GM19240 (cell line): ENCODE measurements at regions not wholly inside any gene's neighbourhood (a gene's known extent, or its start where the extent isn't known, plus 50 kb on each side); places are given as distances from the start of the nearest gene placed in this dataset.

Experiments
- DNase-seq: peaks from one replicate; pipeline ENCODE4 v3.0.0; 2011; ENCODE audit warnings: low spot score; ENCODE audit not compliant: insufficient read length

- DNase-seq, result no peak
Observed at GRCh38 chr6:43969158-43969981, 157.9 kb downstream of the MRPL14 start.

- no peak for DNase-seq
Observed at GRCh38 chr6:43968110-43968965, 158.9 kb downstream of the MRPL14 start.

- no peak for DNase-seq
Observed at GRCh38 chr6:43967719-43968091, 159.5 kb downstream of the MRPL14 start.

DNA sequence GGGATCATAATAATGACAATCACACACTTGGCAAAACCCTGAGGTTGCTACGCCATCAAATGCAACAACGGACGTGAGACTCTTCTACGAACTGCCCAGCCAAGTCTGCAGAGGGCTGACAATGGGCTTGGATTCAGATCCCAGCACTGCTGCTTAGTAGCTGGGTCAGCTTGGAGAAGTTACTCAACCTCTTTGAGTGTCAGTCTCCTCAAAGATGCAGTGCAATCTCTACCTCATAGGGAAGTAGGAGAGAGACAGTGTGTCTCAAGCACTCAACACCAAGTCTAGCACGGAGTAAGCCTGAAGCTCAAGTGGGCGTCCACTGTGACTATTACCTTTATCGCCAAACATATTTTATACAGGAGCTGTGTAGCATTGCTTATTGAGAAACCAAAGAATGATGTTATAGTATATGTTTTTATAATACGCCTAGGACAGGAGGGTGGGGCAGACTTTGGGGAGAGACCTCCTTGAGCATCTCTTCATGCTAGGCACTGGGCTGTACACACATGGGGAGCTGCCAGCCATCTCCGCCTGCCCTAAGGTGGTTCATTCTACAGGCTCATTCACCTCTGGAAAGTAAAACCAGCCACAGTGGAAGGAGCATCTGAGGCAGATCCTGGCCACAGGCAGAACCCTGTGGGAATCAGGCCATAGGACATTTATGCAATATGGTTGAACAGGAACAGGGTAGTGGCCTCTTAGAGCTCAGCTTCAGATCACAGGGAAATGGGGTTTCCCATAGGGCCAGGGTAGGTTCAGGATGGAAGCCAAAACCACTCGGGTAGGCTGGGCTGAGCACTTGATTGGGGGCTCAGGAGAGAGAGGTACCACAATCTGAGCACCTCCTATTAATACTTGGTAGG, 160.2 kb downstream of the MRPL14 start:
- no peak for DNase-seq

- DNase-seq, result no peak
Observed at GRCh38 chr6:43966374-43966658, 160.9 kb downstream of the MRPL14 start.

DNA sequence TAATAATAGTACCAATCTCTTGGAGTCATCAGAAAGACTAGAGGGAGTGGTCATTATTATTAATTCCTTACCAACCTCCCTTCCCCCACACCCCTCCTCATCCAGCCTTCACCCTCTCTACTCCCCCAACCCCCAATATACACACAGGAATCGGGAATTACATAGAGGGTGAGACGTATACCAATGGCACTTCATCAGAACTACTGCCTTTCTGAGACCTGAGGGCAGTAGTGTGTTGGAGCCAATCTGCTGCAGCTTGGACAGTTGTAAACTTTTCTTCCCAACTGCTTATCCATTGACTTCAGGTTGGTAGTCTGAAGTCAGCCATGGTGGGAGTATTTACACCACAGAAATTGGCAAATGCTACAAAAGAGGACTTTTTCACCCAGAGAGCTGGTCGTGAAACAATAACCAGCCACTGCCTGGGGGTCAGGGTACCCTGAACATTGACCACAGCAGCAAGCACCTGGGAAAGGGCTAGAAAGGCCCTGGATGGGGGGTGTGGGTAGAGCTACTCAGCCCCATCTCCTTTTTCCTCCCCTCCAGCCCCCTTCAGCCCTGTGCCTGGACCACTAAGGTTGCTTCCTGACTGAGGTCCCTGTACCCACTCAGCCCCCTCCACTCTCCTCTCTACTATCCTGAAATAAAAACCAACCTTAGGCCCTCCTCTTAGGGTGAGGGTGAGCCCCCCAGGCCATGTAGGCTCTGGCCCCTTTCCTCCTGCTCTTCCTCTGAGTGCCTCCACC, 161.5 kb downstream of the MRPL14 start:
- DNase-seq, result no peak

- no peak for DNase-seq
Observed at GRCh38 chr6:43964659-43965570, 162.3 kb downstream of the MRPL14 start.

DNA sequence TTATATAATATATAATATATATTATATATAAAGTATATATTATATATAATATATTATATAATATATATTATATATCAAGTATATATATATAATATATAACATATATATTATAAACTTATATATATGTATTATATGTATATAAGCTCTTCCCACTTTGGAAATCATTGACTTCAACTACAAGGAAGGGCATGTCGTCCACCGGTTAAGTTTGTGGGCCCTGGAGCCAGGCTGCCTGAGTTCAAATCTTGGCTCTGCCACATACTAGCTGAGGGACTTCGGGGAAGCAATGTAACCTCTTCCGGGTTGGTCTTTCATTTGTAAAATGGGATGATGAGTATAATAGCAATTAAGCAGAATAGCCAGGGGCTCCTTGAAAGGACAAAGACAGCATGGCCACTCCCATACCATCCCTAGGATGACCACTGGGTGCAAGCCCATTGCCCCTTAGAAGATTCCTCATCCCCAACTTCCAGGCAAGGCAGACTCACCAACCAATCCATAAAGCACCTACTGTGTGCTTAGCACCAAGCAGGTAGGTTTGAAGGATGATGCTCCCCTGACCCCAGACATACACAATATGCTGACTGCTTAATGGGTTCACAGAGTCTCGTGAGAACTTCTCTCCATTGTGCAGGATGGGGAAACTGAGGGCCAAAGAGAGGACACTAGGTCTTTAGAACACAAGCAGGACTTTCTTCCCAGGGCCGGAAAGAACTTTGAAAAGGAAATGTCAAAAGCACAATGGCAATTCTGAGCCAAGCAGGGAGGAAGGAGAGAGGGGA, 163.2 kb downstream of the MRPL14 start:
- no peak for DNase-seq

DNA sequence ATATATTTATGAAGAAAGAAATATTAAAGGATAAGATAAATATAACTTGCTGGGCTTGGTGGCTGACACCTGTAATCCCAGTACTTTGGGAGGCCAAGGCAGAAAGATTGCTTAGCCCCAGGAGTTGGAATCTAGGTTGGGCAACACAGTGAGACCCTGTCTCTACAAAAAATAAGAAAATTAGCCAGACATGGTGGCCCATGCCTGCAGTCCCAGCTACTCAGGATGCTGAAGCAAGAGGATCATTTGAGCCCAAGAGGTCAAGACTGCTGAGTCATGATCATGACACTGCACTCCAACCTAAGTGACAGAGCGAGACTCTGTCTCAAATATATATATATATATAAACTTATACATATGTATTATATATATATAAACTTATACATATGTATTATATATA, 164.0 kb downstream of the MRPL14 start:
- no peak for DNase-seq

GRCh38 chr6:43962458-43962857, 164.8 kb downstream of the MRPL14 start:
- DNase-seq, result no peak

- DNase-seq, result no peak
Observed at GRCh38 chr6:43957273-43957672, 170.0 kb downstream of the MRPL14 start.

DNA sequence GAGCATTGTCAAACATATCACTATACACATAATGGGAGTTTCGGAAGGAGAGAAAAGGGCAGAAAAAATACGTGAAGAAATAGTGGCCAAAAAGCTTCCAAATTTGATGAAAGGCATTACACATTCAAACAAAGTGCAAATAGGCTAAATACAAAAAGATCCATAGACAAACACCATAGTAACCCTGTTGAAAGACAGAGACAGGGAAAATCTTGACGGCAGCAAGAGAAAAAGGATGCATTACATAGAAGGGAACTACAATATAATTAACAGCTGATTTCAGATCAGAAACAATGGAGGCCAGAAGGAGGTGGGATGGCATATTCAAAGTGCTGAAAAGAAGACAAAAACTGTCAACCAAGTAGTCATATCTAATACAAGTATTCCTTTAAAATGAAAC, 170.8 kb downstream of the MRPL14 start:
- no peak for DNase-seq

GRCh38 chr6:43954311-43955131, 172.7 kb downstream of the MRPL14 start:
- no peak for DNase-seq

DNA sequence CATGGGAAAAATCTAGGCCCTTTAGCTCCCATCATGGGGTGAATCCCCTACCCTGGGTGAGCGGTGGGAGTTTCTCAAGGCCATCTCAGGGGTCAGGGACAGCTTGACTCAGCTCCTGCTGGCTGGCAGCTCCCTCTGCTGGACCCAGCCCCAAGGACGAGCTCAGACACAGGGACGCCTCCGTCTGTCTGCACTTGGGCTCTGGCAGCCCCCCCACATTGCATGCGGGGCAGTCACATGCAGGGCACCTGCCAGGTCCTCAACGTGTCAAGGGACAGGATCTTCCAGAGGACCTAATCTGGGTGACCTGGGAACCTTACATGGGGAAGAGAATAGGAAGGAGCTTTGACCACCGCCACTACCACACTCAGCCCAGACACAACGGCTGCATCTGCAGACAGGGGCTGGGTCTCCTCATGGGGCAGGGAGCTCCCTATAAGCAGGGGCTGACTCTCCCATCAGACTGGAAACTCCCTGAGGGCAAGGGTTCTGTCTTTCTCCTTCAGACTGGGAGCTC, 173.4 kb downstream of the MRPL14 start:
- DNase-seq, result no peak

GRCh38 chr6:43953256-43953655, 174.0 kb downstream of the MRPL14 start:
- no peak for DNase-seq

- DNase-seq, result no peak
Observed at GRCh38 chr6:43952746-43953145, 174.5 kb downstream of the MRPL14 start.

- DNase-seq, result no peak
Observed at GRCh38 chr6:43951756-43952675, 175.2 kb downstream of the MRPL14 start.
